HL-60 (cell line): ENCODE measurements at regions not wholly inside any gene's neighbourhood (a gene's known extent, or its start where the extent isn't known, plus 50 kb on each side); places are given as distances from the start of the nearest gene placed in this dataset.

ENCODE experiments used
- DNase-seq, 2 experiments: peaks; one replicate each; pipeline ENCODE4 v3.0.0-alpha.2; 2010 to 2020; ENCODE audit warnings: low read depth in 1 of 2, low spot score in 1 of 2
- H3K27ac ChIP-seq: fragments of 250-450 bp; sonication (Bioruptor Pico); replicated peaks from 2 replicates; pipeline ENCODE4 v1.5.1; 2020; ENCODE audit warnings: mild to moderate bottlenecking, moderate library complexity
- H3K27me3 ChIP-seq: fragments of 250-450 bp; sonication (Bioruptor Pico); 2 replicates; pipeline ENCODE4 v1.5.1; 2021; ENCODE audit warnings: mild to moderate bottlenecking, moderate library complexity; ENCODE audit not compliant: insufficient read depth, poor library complexity, severe bottlenecking
- H3K4me3 ChIP-seq: replicated peaks from 2 replicates; pipeline ENCODE4 v1.5.1; 2011; ENCODE audit warnings: mild to moderate bottlenecking, control low read depth, low read length; ENCODE audit not compliant: insufficient read depth
- CTCF ChIP-seq: IDR thresholded peaks from one replicate; pipeline ENCODE4 v1.5.1; 2011; ENCODE audit warnings: low read length, control low read depth, inconsistent platforms; ENCODE audit not compliant: insufficient read depth
- GABPA ChIP-seq: IDR thresholded peaks from 2 replicates; pipeline ENCODE4 v1.6.1; 2012; ENCODE audit warnings: low read depth
- POLR2AphosphoS5 ChIP-seq: IDR thresholded peaks from 2 replicates; pipeline ENCODE4 v1.6.1; 2012; ENCODE audit warnings: low read depth
- REST ChIP-seq: IDR thresholded peaks from 2 replicates; pipeline ENCODE4 v1.6.1; 2012; ENCODE audit warnings: low read depth; ENCODE audit not compliant: insufficient replicate concordance
- SPI1 ChIP-seq: IDR thresholded peaks from 2 replicates; pipeline ENCODE4 v1.6.1; 2012; ENCODE audit warnings: low read depth, mild to moderate bottlenecking, borderline replicate concordance

GRCh38 chr7:54483523-54483922, 58.7 kb upstream of the VSTM2A start:
- Histone ChIP-seq H3K27me3 (no peaks in the 10 kb centered on the region), H3K27ac (no peak overlapping the region)
- no peak for DNase-seq

GRCh38 chr7:54485044-54485443, 57.1 kb upstream of the VSTM2A start:
- TF ChIP-seq REST (no peak), SPI1 (no peak), CTCF (no peak), POLR2AphosphoS5 (no peak), GABPA (no peak)
- no peak overlapping the region for H3K4me3 ChIP-seq
- no peak for DNase-seq
- no peaks in the 10 kb centered on the region for H3K27me3 ChIP-seq
- no peak overlapping the region for H3K27ac ChIP-seq

More at GRCh38 chr7:54483523-54483922, 58.7 kb upstream of the VSTM2A start:
- TF ChIP-seq POLR2AphosphoS5 (no peak), SPI1 (no peak), GABPA (no peak), REST (no peak), CTCF (no peak)
- no peak overlapping the region for H3K4me3 ChIP-seq
